ENCODE measurements at regions not wholly inside any gene's neighbourhood (a gene's known extent, or its start where the extent isn't known, plus 50 kb on each side); places are given as distances from the start of the nearest gene placed in this dataset.

DNA sequence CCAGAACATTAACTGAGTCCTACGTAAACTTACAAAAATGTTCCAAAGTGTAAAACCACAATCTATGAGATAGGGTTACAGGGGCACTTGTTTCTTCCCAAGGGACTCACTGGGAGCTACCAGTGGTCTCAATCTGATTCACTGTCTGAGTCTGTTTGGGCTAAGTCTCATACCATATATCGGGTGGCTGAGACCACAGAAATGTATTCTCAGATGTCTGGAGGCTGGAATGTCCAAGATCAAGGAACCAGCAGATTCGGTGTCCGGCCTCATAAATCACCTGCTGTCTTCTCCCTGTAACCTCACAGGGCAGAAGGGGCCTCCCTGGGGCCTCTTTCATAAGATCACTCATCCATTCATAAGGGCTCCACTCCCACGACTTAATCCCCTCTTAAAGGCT lies 616.3 kb upstream of the TMEM132C start:
- Histone ChIP-seq H3K4me1 (ENCODE audit: insufficient read depth, low read length) (no peaks in the 10 kb centered on the region), H3K4ac (ENCODE audit: low read depth, low read length) (no peak overlapping the region), H3K27ac (ENCODE audit: insufficient read length, low read depth, low read length) (no peak overlapping the region), H2AFZ (ENCODE audit: low read length) (no peak overlapping the region), H3K18ac (ENCODE audit: insufficient read length, low read depth, low read length) (no peak overlapping the region), H2AK5ac (ENCODE audit: insufficient read length, low read length) (no peak overlapping the region), H3K56ac (ENCODE audit: insufficient read length, low read depth, low read length) (no peak overlapping the region), H3K79me2 (ENCODE audit: insufficient read depth, low read length) (no peaks in the 10 kb centered on the region), H3K9ac (ENCODE audit: extremely low read depth, insufficient read length, low read length) (no peak overlapping the region), H4K91ac (ENCODE audit: insufficient read length, low read depth, low read length) (no peak overlapping the region), H3K14ac (ENCODE audit: insufficient read depth, low read length) (no peak overlapping the region), H2BK5ac (ENCODE audit: insufficient read length, low read length) (no peak overlapping the region), H2BK15ac (ENCODE audit: low read depth, low read length) (no peak overlapping the region), H2BK120ac (ENCODE audit: low read depth, low read length, poor library complexity, severe bottlenecking) (no peak overlapping the region), H2BK12ac (ENCODE audit: insufficient read length, low read depth, low read length) (no peak overlapping the region), H4K8ac (replicated peaks; ENCODE audit: insufficient read length, low read depth, low read length) (no peak overlapping the region), H2BK20ac (ENCODE audit: low read depth, low read length, poor library complexity, severe bottlenecking) (no peak overlapping the region), H4K5ac (ENCODE audit: insufficient read length, low read depth, low read length) (no peak overlapping the region), H3K9me3 (ENCODE audit: control insufficient read depth, low read depth, low read length) (no peaks in the 10 kb centered on the region), H3K23me2 (ENCODE audit: insufficient read length, low read depth, low read length, poor library complexity, severe bottlenecking) (no peaks in the 10 kb centered on the region), H3K79me1 (ENCODE audit: insufficient read depth, low read depth, low read length, poor library complexity, severe bottlenecking) (no peaks in the 10 kb centered on the region), H4K20me1 (ENCODE audit: control insufficient read depth, insufficient read depth, insufficient read length) (no peaks in the 10 kb centered on the region), H3T11ph (ENCODE audit: low read length) (no peak overlapping the region), H3K4me2 (ENCODE audit: insufficient read depth, insufficient read length, low read length) (no peak overlapping the region), H3K27me3 (ENCODE audit: insufficient read depth, low read length) (no peaks in the 10 kb centered on the region), H3K23ac (ENCODE audit: insufficient read length, low read depth, low read length) (no peak overlapping the region)
- Mint-ChIP-seq H3K9me3 (no peaks in the 10 kb centered on the region), H3K27ac (no peak overlapping the region), H3K27me3 (ENCODE audit: low read depth) (no peaks in the 10 kb centered on the region), H3K36me3 (ENCODE audit: insufficient read depth in 1 of 3, low read depth in 3 of 3) (peaks cover 0 to 1% (median 0%) of the 10 kb centered on the region in 3 experiments; a peak in 1 of 7 replicates), H3K4me3 (no peak overlapping the region), H3K4me1 (no peaks in the 10 kb centered on the region)
- no peak for DNase-seq
- WGBS (ENCODE audit: extremely low coverage, insufficient read length, low lambda C conversion rate) = no CpG with 5 or more reads among the region's 5 CpGs
- TF ChIP-seq, protein P1, sequence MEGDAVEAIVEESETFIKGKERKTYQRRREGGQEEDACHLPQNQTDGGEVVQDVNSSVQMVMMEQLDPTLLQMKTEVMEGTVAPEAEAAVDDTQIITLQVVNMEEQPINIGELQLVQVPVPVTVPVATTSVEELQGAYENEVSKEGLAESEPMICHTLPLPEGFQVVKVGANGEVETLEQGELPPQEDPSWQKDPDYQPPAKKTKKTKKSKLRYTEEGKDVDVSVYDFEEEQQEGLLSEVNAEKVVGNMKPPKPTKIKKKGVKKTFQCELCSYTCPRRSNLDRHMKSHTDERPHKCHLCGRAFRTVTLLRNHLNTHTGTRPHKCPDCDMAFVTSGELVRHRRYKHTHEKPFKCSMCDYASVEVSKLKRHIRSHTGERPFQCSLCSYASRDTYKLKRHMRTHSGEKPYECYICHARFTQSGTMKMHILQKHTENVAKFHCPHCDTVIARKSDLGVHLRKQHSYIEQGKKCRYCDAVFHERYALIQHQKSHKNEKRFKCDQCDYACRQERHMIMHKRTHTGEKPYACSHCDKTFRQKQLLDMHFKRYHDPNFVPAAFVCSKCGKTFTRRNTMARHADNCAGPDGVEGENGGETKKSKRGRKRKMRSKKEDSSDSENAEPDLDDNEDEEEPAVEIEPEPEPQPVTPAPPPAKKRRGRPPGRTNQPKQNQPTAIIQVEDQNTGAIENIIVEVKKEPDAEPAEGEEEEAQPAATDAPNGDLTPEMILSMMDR (conservative IDR thresholded peaks at IDR 0.05) = no peak

Measured in H9 (cell line).